Fibroblast of lung (primary cell): ENCODE measurements at regions not wholly inside any gene's neighbourhood (a gene's known extent, or its start where the extent isn't known, plus 50 kb on each side); places are given as distances from the start of the nearest gene placed in this dataset.

Experiments
- CTCF ChIP-seq, 2 donors: IDR thresholded peaks in 1 of 2; conservative IDR thresholded peaks in 1 of 2; 1 replicate in 1 of 2; 2 replicates in 1 of 2; pipeline ENCODE4 v1.5.1; 2011 to 2012; ENCODE audit warnings: low read length in 2 of 2, control low read depth in 1 of 2, inconsistent platforms in 1 of 2, low read depth in 1 of 2, mild to moderate bottlenecking in 1 of 2
- EZH2 ChIP-seq: IDR thresholded peaks from 2 replicates; pipeline ENCODE4 v1.5.1; 2012; ENCODE audit warnings: low read length, control low read depth, mild to moderate bottlenecking; ENCODE audit errors: missing control alignments

- TF ChIP-seq CTCF (conservative IDR thresholded peaks at IDR 0.05 in 1 of 2, IDR thresholded peaks at IDR 0.05 in 1 of 2; ENCODE audit: low read depth in 1 of 2, low read length in 2 of 2) (no peak), EZH2 (no peak)
Measured at GRCh38 chr9:74355107-74355506, 142.0 kb upstream of the RORB start.
